ENCODE measurements at regions not wholly inside any gene's neighbourhood (a gene's known extent, or its start where the extent isn't known, plus 50 kb on each side); places are given as distances from the start of the nearest gene placed in this dataset.

GRCh38 chr18:24995056-24995455 lies 356.9 kb downstream of the ZNF521 start:
- H3K9me2 ChIP-seq (ENCODE audit: insufficient read depth, low read length), result no peaks in the 10 kb centered on the region
- no peak overlapping the region for H3K27ac ChIP-seq (ENCODE audit: low read depth, low read length, poor library complexity, severe bottlenecking)
- DNase-seq (ENCODE audit: low spot score), result no peak
- intact Hi-C loops (cut with micrococcal nuclease; ENCODE audit: unreplicated experiment), result no loop called here
- no TSS peak for BruUV-seq (replicated peaks)
- H3K4me3 ChIP-seq (ENCODE audit: low read depth, low read length, poor library complexity, severe bottlenecking), result no peak overlapping the region
- peaks cover 14% of the 10 kb centered on the region for H3K9me3 ChIP-seq (ENCODE audit: low read length)
- no peak overlapping the region for H3K4me2 ChIP-seq (ENCODE audit: low read length)
- no peaks in the 10 kb centered on the region for H3K36me3 ChIP-seq (ENCODE audit: insufficient read depth, low read length)
- no peaks in the 10 kb centered on the region for H4K20me1 ChIP-seq (ENCODE audit: insufficient read depth, low read length)
- ChIA-PET CTCF (ENCODE audit: unreplicated experiment) (no interaction called here), POLR2A (interaction anchor here (0.9 kb wide), 1 partner anchor 9 kb away, joined by 3 read pairs; no protein-coding TSS in a partner anchor)
- no peak overlapping the region for H2AFZ ChIP-seq (ENCODE audit: low read length)
- peaks cover 1% of the 10 kb centered on the region for H3K4me1 ChIP-seq (ENCODE audit: insufficient read depth, low read length, poor library complexity, severe bottlenecking)
- TF ChIP-seq CTCF (conservative IDR thresholded peaks at IDR 0.05; ENCODE audit: low read length), result no peak
- TF ChIP-seq EZH2phosphoT487 (IDR thresholded peaks at IDR 0.05; ENCODE audit: borderline replicate concordance, low read depth, low read length), result no peak
- H3K79me2 ChIP-seq (ENCODE audit: insufficient read depth, low read depth, low read length), result no peaks in the 10 kb centered on the region

GRCh38 chr18:24995755-24996154 lies 356.2 kb downstream of the ZNF521 start:
- DNase-seq (ENCODE audit: low spot score), result no peak
- no peaks in the 10 kb centered on the region for H3K9me2 ChIP-seq (ENCODE audit: insufficient read depth, low read length)
- no peak overlapping the region for H3K27ac ChIP-seq (ENCODE audit: low read depth, low read length, poor library complexity, severe bottlenecking)
- H3K9me3 ChIP-seq (ENCODE audit: low read length), result peaks cover 20% of the 10 kb centered on the region
- H3K36me3 ChIP-seq (ENCODE audit: insufficient read depth, low read length), result no peaks in the 10 kb centered on the region
- CTCF ChIA-PET (ENCODE audit: unreplicated experiment), result no interaction called here
- no peaks in the 10 kb centered on the region for H3K79me2 ChIP-seq (ENCODE audit: insufficient read depth, low read depth, low read length)
- BruUV-seq (replicated peaks), result no TSS peak
- H2AFZ ChIP-seq (ENCODE audit: low read length), result no peak overlapping the region
- no peaks in the 10 kb centered on the region for H3K4me1 ChIP-seq (ENCODE audit: insufficient read depth, low read length, poor library complexity, severe bottlenecking)
- TF ChIP-seq CTCF (conservative IDR thresholded peaks at IDR 0.05; ENCODE audit: low read length) (no peak), EZH2phosphoT487 (IDR thresholded peaks at IDR 0.05; ENCODE audit: borderline replicate concordance, low read depth, low read length) (no peak)
- no peak overlapping the region for H3K4me3 ChIP-seq (ENCODE audit: low read depth, low read length, poor library complexity, severe bottlenecking)
- no peaks in the 10 kb centered on the region for H4K20me1 ChIP-seq (ENCODE audit: insufficient read depth, low read length)
- H3K4me2 ChIP-seq (ENCODE audit: low read length), result no peak overlapping the region
- POLR2A ChIA-PET, result interaction anchor here (0.9 kb wide), 1 partner anchor 9 kb away, joined by 3 read pairs; no protein-coding TSS in a partner anchor
- intact Hi-C loops (cut with micrococcal nuclease; ENCODE audit: unreplicated experiment), result no loop called here

GRCh38 chr18:24999650-25000267 lies 352.2 kb downstream of the ZNF521 start:
- no peak for TF ChIP-seq EZH2phosphoT487 (IDR thresholded peaks at IDR 0.05; ENCODE audit: borderline replicate concordance, low read depth, low read length)
- no peak for TF ChIP-seq CTCF (conservative IDR thresholded peaks at IDR 0.05; ENCODE audit: low read length)
- peaks cover 20% of the 10 kb centered on the region for H3K4me1 ChIP-seq (ENCODE audit: insufficient read depth, low read length, poor library complexity, severe bottlenecking)
- H3K79me2 ChIP-seq (ENCODE audit: insufficient read depth, low read depth, low read length), result no peaks in the 10 kb centered on the region
- POLR2A ChIA-PET, result interaction anchor here (0.7 kb wide), 1 partner anchor 1354 kb away, joined by 3 read pairs; no protein-coding TSS in a partner anchor
- no peaks in the 10 kb centered on the region for H3K9me2 ChIP-seq (ENCODE audit: insufficient read depth, low read length)
- H2AFZ ChIP-seq (ENCODE audit: low read length), result no peak overlapping the region
- no peak overlapping the region for H3K27ac ChIP-seq (ENCODE audit: low read depth, low read length, poor library complexity, severe bottlenecking)
- H3K4me2 ChIP-seq (ENCODE audit: low read length), result no peak overlapping the region
- no peaks in the 10 kb centered on the region for H4K20me1 ChIP-seq (ENCODE audit: insufficient read depth, low read length)
- BruUV-seq (replicated peaks), result no TSS peak
- CTCF ChIA-PET (ENCODE audit: unreplicated experiment), result no interaction called here
- no peak overlapping the region for H3K4me3 ChIP-seq (ENCODE audit: low read depth, low read length, poor library complexity, severe bottlenecking)
- DNase-seq (ENCODE audit: low spot score), result no peak
- H3K9me3 ChIP-seq (ENCODE audit: low read length), result peaks cover 20% of the 10 kb centered on the region
- H3K36me3 ChIP-seq (ENCODE audit: insufficient read depth, low read length), result no peaks in the 10 kb centered on the region
- intact Hi-C loops (cut with micrococcal nuclease; ENCODE audit: unreplicated experiment), result no loop called here

All from OCI-LY7 (cell line).